ENCODE measurements at regions not wholly inside any gene's neighbourhood (a gene's known extent, or its start where the extent isn't known, plus 50 kb on each side); places are given as distances from the start of the nearest gene placed in this dataset.
"Not testable (repeated sequence)": the region's sequence is repeated elsewhere in the genome, so short reads cannot be mapped to it uniquely, and the experiment has no call there.

GRCh38 chrX:20715176-20715575 lies 448.5 kb upstream of the RPS6KA3 start:
- DNase-seq (ENCODE audit: low read depth in 2 of 2) = no peak

- no peak for DNase-seq (ENCODE audit: low read depth in 2 of 2)
Measured at GRCh38 chrX:20712811-20713210, 446.1 kb upstream of the RPS6KA3 start.

- no peak for DNase-seq (ENCODE audit: low read depth in 2 of 2)
Measured at GRCh38 chrX:20711366-20711765, 444.7 kb upstream of the RPS6KA3 start.

DNA sequence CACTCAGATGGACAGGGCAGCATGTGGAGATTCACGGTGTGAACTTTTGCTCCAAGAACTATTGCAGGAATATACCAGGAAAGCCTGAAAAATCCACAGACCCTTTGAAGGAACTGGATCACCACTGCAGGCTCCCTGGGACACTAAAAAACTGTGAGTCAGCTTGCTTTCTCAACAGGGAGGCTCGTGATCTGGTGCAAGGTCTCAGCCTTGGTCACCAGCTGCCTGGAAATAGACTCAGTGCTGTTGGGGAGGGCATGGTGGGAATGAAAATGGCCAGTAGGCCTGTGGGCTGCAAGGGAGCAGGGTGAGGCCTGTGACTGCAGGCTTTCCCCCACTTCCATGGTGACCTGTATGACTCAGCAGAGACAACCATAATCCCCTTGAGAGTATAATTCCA lies 426.4 kb upstream of the RPS6KA3 start:
- DNase-seq (ENCODE audit: low read depth in 2 of 2) = no peak

GRCh38 chrX:20686256-20686655 lies 419.5 kb upstream of the RPS6KA3 start:
- DNase-seq (ENCODE audit: low read depth in 2 of 2) = no peak

- DNase-seq (ENCODE audit: low read depth in 2 of 2) = no peak
Measured at GRCh38 chrX:20685652-20686051, 418.9 kb upstream of the RPS6KA3 start.

- DNase-seq (ENCODE audit: low read depth in 2 of 2) = no peak
Measured at GRCh38 chrX:20681683-20682082, 415.0 kb upstream of the RPS6KA3 start.

DNA sequence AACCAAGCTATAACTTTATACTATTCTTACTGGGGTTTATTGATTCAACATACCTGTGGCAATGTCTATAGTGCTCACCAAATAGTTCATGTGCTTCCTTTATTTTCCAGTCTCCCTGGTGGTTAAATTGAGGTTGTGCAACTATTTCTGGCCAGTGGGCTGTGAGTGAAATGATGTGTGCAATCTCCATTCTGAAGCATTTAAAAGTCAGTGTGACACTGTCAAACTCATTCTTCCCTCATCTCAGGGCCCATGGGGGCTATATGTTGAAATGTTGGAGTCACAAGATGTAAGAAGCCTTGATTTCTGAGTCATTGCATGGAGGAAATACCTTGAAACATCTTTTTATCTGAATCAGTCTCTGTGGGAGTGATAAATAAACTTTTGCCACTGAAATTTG lies 414.3 kb upstream of the RPS6KA3 start:
- no peak for DNase-seq (ENCODE audit: low read depth in 2 of 2)

GRCh38 chrX:20672476-20672875 lies 405.8 kb upstream of the RPS6KA3 start:
- no peak for DNase-seq (ENCODE audit: low read depth in 2 of 2)

DNA sequence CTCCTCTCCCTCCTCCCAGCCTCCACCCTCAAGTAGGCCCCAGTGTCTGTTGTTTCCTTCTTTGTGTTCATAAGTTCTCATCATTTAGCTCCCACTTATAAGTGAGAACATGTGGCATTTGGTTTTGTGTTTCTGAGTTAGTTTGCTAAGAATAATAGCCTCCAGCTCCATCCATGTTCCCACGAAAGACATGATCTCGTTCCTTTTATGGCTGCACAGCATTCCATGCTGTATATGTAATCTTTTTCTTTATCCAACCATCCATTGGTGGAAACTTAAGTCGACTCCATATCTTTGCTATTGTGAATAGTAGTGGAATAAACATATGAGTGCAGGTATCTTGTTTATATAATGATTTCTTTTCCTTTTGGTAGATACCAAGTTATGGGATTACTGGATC lies 405.0 kb upstream of the RPS6KA3 start:
- not testable (repeated sequence) for DNase-seq (ENCODE audit: low read depth in 2 of 2)

DNA sequence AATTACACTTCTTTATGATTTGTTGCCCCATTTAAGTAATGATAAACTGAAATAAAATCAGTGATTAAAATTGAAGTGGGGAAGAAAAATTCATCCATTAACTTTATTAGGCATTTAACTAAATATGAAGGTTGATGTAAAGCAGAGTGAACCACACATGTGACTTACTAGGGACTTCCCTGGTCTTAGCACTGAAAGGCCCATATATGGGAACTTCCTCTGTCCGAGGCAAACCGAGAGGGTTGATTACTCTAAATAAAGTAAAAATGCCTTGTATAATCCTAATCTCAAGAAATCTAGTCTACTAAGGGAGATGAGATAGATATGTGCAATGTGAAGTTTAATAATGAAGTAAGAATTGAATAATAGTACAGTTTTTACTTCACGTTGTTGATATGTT lies 403.9 kb upstream of the RPS6KA3 start:
- DNase-seq (ENCODE audit: low read depth in 2 of 2) = no peak

- DNase-seq (ENCODE audit: low read depth in 2 of 2) = no peak
Measured at GRCh38 chrX:20668550-20668949, 401.8 kb upstream of the RPS6KA3 start.

GRCh38 chrX:20666331-20666730 lies 399.6 kb upstream of the RPS6KA3 start:
- no peak for DNase-seq (ENCODE audit: low read depth in 2 of 2)

GRCh38 chrX:20665481-20665880 lies 398.8 kb upstream of the RPS6KA3 start:
- no peak for DNase-seq (ENCODE audit: low read depth in 2 of 2)

GRCh38 chrX:20664774-20665173 lies 398.1 kb upstream of the RPS6KA3 start:
- DNase-seq (ENCODE audit: low read depth in 2 of 2) = no peak

GRCh38 chrX:20664131-20664530 lies 397.4 kb upstream of the RPS6KA3 start:
- DNase-seq (ENCODE audit: low read depth in 2 of 2) = no peak

- no peak for DNase-seq (ENCODE audit: low read depth in 2 of 2)
Measured at GRCh38 chrX:20663336-20663735, 396.6 kb upstream of the RPS6KA3 start.

- DNase-seq (ENCODE audit: low read depth in 2 of 2) = no peak
Measured at GRCh38 chrX:20656721-20657120, 390.0 kb upstream of the RPS6KA3 start.

DNA sequence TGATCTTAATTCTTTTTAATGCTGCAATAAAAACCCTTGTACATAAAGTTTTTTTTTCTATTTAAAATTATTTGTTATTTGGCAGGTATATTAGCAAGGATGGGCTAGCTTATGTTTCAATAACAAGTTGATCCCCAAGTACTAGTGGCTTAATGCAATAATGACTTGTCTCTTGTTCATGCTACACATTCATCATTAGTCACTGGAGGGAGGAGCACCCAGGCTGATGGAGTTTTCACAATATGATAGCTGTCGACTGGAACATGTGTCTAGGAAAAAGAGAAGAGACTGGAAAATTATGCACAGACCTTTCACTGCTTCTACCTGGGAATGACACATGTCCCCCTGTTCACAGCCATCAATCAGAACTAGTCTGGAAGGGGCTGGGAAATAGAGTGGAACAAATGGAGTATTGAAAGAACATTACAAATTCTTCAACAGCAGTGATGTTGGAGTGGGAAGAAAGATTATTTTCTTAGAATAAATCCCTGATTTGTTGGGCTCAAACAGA lies 387.9 kb upstream of the RPS6KA3 start:
- no peak for DNase-seq (ENCODE audit: low read depth in 2 of 2)

DNA sequence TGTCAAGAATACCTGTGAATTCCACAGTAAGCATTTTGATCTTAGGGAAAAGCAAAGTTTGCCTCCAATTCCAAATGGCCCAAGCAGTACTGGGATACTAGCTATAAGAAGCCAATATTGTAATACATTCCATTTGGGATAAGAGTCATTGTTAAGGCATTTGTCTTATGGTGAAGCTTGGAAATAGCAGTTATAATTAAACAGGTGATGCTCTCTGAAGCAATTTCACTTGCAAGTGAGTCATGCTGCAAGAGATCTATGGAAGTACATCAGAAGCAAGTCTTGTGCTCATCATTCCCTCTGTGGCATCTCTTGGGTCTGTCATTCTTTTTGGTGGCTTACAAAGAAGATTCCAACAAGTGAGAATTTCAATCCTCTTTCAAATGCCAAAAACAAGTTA lies 386.4 kb upstream of the RPS6KA3 start:
- no peak for DNase-seq (ENCODE audit: low read depth in 2 of 2)

GRCh38 chrX:20641954-20642353 lies 375.2 kb upstream of the RPS6KA3 start:
- no peak for DNase-seq (ENCODE audit: low read depth in 2 of 2)

DNA sequence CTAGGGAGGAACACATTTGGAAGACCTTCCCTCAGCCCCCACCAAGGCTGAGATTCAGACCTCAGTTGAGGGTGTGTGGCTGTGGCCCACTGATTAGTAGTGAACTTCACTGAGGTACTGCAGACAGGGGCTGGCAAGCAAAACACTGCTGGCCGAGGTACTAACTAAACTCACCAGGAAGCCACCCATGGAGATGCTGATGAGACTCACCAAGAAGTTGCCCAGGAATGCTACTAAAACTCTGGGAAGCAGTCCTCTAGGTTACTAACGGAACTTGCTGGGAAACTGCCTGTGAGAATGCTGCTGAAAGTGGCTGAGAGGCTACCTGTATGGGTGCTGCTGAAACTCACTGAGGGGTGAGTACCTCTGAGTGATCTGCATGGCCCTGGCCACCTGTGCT lies 372.4 kb upstream of the RPS6KA3 start:
- no peak for DNase-seq (ENCODE audit: low read depth in 2 of 2)

GRCh38 chrX:20637351-20637750 lies 370.6 kb upstream of the RPS6KA3 start:
- no peak for DNase-seq (ENCODE audit: low read depth in 2 of 2)

DNA sequence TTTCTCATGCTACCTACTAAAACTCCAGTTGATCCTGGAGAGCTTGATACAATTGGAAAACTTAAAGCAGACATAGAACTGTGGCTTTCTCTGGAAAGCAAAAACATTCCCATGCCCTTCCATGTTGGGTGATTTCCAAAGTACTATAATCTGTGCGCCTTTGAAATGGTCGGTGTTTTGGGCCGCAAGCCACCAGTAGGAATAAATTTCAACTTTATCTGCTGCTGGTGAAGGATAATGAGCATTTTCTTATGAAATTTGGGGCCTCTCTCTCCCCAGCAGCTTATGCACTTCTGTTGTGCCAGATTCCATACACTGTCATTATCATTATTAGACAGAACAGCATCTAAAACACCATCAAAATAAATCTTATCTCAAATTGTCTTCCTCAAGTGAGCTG lies 366.7 kb upstream of the RPS6KA3 start:
- no peak for DNase-seq (ENCODE audit: low read depth in 2 of 2)

Data from lung microvascular endothelial cell (primary cell).